ENCODE measurements at regions not wholly inside any gene's neighbourhood (a gene's known extent, or its start where the extent isn't known, plus 50 kb on each side); places are given as distances from the start of the nearest gene placed in this dataset.
"Not testable (repeated sequence)": the region's sequence is repeated elsewhere in the genome, so short reads cannot be mapped to it uniquely, and the experiment has no call there.

- no peak for DNase-seq (ENCODE audit: low read depth)
These were observed 406.0 kb downstream of the TSHZ3 start for GRCh38 chr19:30943101-30943843.

- no peak for DNase-seq (ENCODE audit: low read depth)
These were observed 406.6 kb downstream of the TSHZ3 start for GRCh38 chr19:30942636-30943035.

GRCh38 chr19:30941591-30941990 lies 407.6 kb downstream of the TSHZ3 start:
- no peak for DNase-seq (ENCODE audit: low read depth)

- DNase-seq (ENCODE audit: low read depth) = no peak
These were observed 413.0 kb downstream of the TSHZ3 start for GRCh38 chr19:30936276-30936675.

- DNase-seq (ENCODE audit: low read depth) = no peak
These were observed 414.1 kb downstream of the TSHZ3 start for GRCh38 chr19:30935146-30935545.

- not testable (repeated sequence) for DNase-seq (ENCODE audit: low read depth)
These were observed 415.8 kb downstream of the TSHZ3 start for GRCh38 chr19:30933454-30933853.

- DNase-seq (ENCODE audit: low read depth) = no peak
These were observed 416.4 kb downstream of the TSHZ3 start for GRCh38 chr19:30932854-30933253.

GRCh38 chr19:30930941-30931706 lies 418.1 kb downstream of the TSHZ3 start:
- DNase-seq (ENCODE audit: low read depth) = no peak

- DNase-seq (ENCODE audit: low read depth) = no peak
These were observed 421.5 kb downstream of the TSHZ3 start for GRCh38 chr19:30927705-30928104.

- no peak for DNase-seq (ENCODE audit: low read depth)
These were observed 424.6 kb downstream of the TSHZ3 start for GRCh38 chr19:30924670-30925069.

- no peak for DNase-seq (ENCODE audit: low read depth)
These were observed 425.1 kb downstream of the TSHZ3 start for GRCh38 chr19:30924069-30924636.

- no peak for DNase-seq (ENCODE audit: low read depth)
These were observed 425.6 kb downstream of the TSHZ3 start for GRCh38 chr19:30923621-30924020.

GRCh38 chr19:30923096-30923495 lies 426.1 kb downstream of the TSHZ3 start:
- no peak for DNase-seq (ENCODE audit: low read depth)

GRCh38 chr19:30920222-30920621 lies 429.0 kb downstream of the TSHZ3 start:
- no peak for DNase-seq (ENCODE audit: low read depth)

- DNase-seq (ENCODE audit: low read depth) = no peak
These were observed 429.5 kb downstream of the TSHZ3 start for GRCh38 chr19:30919737-30920136.

GRCh38 chr19:30916238-30916637 lies 433.0 kb downstream of the TSHZ3 start:
- DNase-seq (ENCODE audit: low read depth) = no peak

GRCh38 chr19:30911491-30911890 lies 437.7 kb downstream of the TSHZ3 start:
- DNase-seq (ENCODE audit: low read depth) = no peak

- no peak for DNase-seq (ENCODE audit: low read depth)
These were observed 438.6 kb downstream of the TSHZ3 start for GRCh38 chr19:30910485-30911240.

- no peak for DNase-seq (ENCODE audit: low read depth)
These were observed 440.0 kb downstream of the TSHZ3 start for GRCh38 chr19:30909216-30909615.

- no peak for DNase-seq (ENCODE audit: low read depth)
These were observed 440.9 kb downstream of the TSHZ3 start for GRCh38 chr19:30908262-30908771.

GRCh38 chr19:30906871-30907270 lies 442.4 kb downstream of the TSHZ3 start:
- DNase-seq (ENCODE audit: low read depth) = no peak

GRCh38 chr19:30900051-30900450 lies 449.2 kb downstream of the TSHZ3 start:
- no peak for DNase-seq (ENCODE audit: low read depth)
